ENCODE measurements at regions not wholly inside any gene's neighbourhood (a gene's known extent, or its start where the extent isn't known, plus 50 kb on each side); places are given as distances from the start of the nearest gene placed in this dataset.

DNA sequence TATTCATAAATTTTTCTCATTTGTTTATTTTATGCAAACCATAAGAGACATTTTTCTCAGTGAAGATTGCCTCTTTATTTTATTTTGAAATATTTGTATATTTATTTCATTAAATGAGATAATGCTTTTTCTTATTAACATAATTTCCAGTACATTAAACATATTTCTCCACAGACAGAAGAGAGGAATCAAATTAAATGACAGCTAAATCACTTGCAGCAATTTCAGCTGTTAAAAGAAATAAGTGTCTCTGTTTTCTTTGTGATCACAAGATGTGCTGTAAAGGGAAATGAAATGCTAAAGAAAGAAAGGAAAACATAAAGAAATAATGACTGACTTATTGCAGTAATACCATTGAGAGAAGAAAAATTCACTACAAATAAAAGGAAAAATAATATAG lies 414.0 kb upstream of the FANCL start:
- no peaks in the 10 kb centered on the region for H3K27me3 ChIP-seq (ENCODE audit: control insufficient read depth, insufficient read depth, low read length)
- no peak overlapping the region for H3K4me3 ChIP-seq (ENCODE audit: low read depth, low read length)
- H3K36me3 ChIP-seq (ENCODE audit: control insufficient read depth, insufficient read depth, low read length), result no peaks in the 10 kb centered on the region
- TF ChIP-seq, protein P1, sequence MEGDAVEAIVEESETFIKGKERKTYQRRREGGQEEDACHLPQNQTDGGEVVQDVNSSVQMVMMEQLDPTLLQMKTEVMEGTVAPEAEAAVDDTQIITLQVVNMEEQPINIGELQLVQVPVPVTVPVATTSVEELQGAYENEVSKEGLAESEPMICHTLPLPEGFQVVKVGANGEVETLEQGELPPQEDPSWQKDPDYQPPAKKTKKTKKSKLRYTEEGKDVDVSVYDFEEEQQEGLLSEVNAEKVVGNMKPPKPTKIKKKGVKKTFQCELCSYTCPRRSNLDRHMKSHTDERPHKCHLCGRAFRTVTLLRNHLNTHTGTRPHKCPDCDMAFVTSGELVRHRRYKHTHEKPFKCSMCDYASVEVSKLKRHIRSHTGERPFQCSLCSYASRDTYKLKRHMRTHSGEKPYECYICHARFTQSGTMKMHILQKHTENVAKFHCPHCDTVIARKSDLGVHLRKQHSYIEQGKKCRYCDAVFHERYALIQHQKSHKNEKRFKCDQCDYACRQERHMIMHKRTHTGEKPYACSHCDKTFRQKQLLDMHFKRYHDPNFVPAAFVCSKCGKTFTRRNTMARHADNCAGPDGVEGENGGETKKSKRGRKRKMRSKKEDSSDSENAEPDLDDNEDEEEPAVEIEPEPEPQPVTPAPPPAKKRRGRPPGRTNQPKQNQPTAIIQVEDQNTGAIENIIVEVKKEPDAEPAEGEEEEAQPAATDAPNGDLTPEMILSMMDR (IDR thresholded peaks at IDR 0.05; ENCODE audit: insufficient read depth, low read length, poor library complexity, severe bottlenecking), result no peak
- no peak for DNase-seq (ENCODE audit: low read depth)

DNA sequence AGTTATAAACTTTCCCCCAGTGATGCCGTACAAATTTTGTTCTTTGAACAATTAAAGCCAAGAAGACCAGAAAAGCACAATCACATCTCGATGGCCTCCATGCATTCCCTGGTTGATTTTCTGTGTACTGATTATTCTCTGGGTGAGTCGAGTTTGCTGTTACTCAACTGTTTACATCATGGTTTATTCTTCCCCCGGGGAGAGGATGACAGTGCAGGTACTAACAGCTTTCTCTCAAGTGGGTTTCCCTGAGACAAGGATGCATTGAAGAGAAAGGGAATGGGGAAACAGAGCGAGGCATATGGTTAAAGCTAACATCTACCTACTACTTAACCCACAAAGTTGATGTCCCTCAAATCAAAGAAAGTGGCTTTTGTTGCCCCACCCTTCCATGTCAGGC lies 410.8 kb upstream of the FANCL start:
- H3K27me3 ChIP-seq (ENCODE audit: control insufficient read depth, insufficient read depth, low read length), result no peaks in the 10 kb centered on the region
- no peak for DNase-seq (ENCODE audit: low read depth)
- H3K4me3 ChIP-seq (ENCODE audit: low read depth, low read length), result no peak overlapping the region
- no peaks in the 10 kb centered on the region for H3K36me3 ChIP-seq (ENCODE audit: control insufficient read depth, insufficient read depth, low read length)
- TF ChIP-seq, protein P1 (IDR thresholded peaks at IDR 0.05; ENCODE audit: insufficient read depth, low read length, poor library complexity, severe bottlenecking), result no peak

DNA sequence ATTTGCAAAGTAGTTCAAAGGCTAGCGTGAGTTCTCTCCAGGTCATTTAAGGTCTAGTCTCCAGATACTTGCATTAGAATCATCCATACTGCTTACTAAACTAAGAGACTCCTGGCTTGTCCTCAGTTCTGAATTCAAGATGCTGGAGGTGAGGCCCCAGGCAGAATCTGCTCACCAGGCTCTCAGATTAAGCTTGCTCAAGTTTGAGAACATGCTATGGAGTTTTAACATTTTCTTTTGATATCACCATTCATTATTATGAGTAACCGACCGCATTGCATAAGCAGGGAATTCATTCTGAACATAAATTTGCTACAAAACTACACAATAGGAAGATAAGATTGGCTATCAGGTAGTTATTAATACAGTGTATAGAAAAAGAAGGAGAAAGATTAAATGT lies 409.7 kb upstream of the FANCL start:
- Histone ChIP-seq H3K4me3 (ENCODE audit: low read depth, low read length) (no peak overlapping the region), H3K27me3 (ENCODE audit: control insufficient read depth, insufficient read depth, low read length) (no peaks in the 10 kb centered on the region), H3K36me3 (ENCODE audit: control insufficient read depth, insufficient read depth, low read length) (no peaks in the 10 kb centered on the region)
- DNase-seq (ENCODE audit: low read depth), result no peak
- TF ChIP-seq, protein P1 (IDR thresholded peaks at IDR 0.05; ENCODE audit: insufficient read depth, low read length, poor library complexity, severe bottlenecking), result no peak

DNA sequence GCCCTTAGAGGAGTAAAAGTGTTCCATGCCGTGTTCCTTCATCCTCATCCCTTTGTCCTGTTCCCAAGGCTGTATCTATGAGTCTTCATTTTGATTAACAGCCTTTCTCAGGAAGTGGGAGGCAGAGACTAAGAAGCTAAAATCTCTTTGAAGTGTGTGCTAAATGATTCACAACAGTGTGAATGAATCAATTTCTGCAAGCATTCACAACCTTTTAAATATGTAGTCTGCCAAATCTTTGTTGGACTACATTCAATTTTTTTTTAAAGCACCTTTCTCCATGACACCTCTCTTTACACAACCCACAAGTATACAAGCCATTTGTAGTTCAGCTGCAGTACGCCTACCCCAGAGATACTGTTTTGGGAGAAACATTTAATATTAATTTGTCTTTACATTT lies 408.6 kb upstream of the FANCL start:
- Histone ChIP-seq H3K36me3 (ENCODE audit: control insufficient read depth, insufficient read depth, low read length) (no peaks in the 10 kb centered on the region), H3K27me3 (ENCODE audit: control insufficient read depth, insufficient read depth, low read length) (no peaks in the 10 kb centered on the region), H3K4me3 (ENCODE audit: low read depth, low read length) (no peak overlapping the region)
- no peak for DNase-seq (ENCODE audit: low read depth)
- TF ChIP-seq, protein P1 (IDR thresholded peaks at IDR 0.05; ENCODE audit: insufficient read depth, low read length, poor library complexity, severe bottlenecking), result no peak

DNA sequence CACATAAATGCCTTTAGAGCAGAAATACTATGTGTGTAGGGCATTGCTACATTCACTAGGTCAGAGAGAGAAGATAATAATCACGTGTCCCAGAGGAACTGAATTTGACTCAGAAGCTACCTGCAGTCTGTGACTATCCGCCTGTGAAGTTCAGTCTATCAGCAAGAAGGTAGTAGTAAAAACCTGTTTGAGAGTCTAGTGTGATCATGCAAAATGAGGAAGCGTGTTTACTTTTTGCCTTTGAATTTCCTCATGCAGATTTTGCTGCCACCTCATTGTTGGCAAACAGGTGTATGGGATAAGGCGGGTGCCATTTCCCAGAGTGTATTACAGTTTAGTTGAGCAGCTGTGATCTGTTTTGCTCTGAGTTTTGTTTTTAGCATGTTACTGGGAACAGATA lies 403.9 kb upstream of the FANCL start:
- TF ChIP-seq, protein P1 (IDR thresholded peaks at IDR 0.05; ENCODE audit: insufficient read depth, low read length, poor library complexity, severe bottlenecking), result no peak
- Histone ChIP-seq H3K4me3 (ENCODE audit: low read depth, low read length) (no peak overlapping the region), H3K36me3 (ENCODE audit: control insufficient read depth, insufficient read depth, low read length) (no peaks in the 10 kb centered on the region), H3K27me3 (ENCODE audit: control insufficient read depth, insufficient read depth, low read length) (no peaks in the 10 kb centered on the region)
- DNase-seq (ENCODE audit: low read depth), result no peak

DNA sequence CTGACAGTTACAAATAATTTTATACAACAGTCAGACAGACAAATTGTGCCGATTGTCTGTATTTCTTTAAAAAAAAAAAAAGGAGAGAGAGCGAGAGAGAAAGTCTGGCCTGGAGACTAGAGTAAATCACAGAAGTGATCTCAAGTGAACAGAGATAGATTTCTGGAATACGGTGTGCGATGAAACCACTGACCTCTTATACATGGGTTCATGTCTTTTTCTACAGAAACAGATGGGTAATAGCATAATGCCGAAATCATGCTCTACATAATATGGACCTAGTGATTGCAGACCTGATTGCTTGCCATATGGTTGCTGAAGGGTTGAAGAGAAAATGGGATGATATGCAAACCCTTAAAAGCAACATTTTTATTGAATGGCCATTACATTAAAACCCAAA lies 403.3 kb upstream of the FANCL start:
- Histone ChIP-seq H3K4me3 (ENCODE audit: low read depth, low read length) (no peak overlapping the region), H3K27me3 (ENCODE audit: control insufficient read depth, insufficient read depth, low read length) (no peaks in the 10 kb centered on the region), H3K36me3 (ENCODE audit: control insufficient read depth, insufficient read depth, low read length) (no peaks in the 10 kb centered on the region)
- TF ChIP-seq, protein P1 (IDR thresholded peaks at IDR 0.05; ENCODE audit: insufficient read depth, low read length, poor library complexity, severe bottlenecking), result no peak
- no peak for DNase-seq (ENCODE audit: low read depth)

Measured in kidney epithelial cell (primary cell).